Activated effector memory CD4-positive, alpha-beta T cell treated with Interleukin-2 at 50 U/mL for 16 hours (primary cell): ENCODE measurements at regions not wholly inside any gene's neighbourhood (a gene's known extent, or its start where the extent isn't known, plus 50 kb on each side); places are given as distances from the start of the nearest gene placed in this dataset.

Experiments used
- DNase-seq: peaks from one replicate; pipeline ENCODE4 v3.0.0-alpha.2; 2020

DNA sequence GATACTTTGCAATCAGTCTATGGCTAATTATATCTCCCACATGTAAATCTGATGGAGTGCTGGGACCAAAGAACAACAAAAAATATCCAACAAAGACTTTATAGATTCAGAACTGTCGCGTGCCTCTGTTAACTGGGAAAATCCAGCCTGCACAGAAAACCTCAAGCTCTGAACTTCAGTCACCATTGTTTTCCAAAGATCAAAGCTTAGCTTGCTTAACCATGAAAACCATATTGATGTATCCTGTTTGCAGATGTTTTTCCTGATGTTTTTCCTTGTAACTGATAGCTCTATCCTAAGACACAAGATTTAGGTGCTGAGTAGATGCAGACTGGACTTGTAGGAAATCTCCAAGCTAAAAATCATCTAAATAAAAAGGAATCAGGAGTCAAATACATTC is 163.7 kb downstream of the GXYLT1 start:
- no peak for DNase-seq

DNA sequence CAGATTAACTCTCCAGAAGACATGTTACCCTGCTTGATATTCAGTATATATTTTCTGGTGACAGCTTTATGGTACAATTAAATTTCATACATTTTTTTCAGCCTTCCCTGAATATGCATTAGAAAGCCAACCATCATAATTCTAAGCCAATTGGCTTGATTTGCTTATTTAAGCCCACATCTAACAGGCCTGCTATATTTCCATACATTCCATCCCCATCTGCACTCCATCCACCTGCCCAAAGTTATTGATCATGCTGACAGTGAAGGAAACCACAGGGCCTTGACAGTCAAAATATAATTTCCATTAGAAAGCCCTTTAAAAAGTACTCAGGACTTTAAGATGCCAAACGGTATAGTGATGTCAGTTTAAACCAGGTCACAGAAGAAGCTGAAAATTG is 164.3 kb downstream of the GXYLT1 start:
- no peak for DNase-seq

DNA sequence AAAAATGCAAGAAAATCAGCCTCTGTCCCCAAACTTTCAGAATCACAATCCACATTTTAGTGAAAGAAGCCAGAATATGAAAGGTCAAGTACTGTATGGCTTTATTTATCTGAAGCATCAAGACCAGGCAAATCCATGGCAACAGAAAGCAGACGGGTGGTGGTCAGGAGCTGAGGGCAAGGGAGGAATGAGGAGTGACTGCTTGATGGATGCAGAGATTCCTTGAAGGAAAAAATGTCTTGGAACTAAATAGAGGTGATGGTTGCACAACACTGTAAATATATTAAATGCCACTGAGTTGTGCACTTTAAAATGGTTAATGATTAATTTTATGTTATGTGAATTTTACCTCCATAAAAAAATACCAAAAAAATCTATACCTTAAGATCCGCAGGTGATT is 165.1 kb downstream of the GXYLT1 start:
- no peak for DNase-seq

DNA sequence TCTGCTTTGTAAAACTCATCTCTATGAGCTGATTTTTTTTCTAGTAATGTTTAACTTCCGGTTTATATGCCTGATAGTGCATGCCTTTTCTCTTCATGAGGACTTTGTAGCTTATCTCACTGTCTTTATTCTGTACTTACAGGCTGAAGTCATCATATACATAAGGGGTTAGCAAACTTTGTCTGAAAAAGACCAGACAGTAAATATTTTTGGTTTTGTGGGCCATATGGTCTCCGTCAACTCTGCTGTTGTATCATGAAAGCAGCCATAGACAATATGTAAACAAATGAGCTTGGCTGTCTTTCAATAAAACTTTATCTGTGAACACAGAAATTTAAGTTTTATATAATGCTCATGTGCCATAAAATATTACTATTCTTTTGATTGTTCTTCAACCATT is 172.1 kb downstream of the GXYLT1 start:
- DNase-seq: no peak

DNA sequence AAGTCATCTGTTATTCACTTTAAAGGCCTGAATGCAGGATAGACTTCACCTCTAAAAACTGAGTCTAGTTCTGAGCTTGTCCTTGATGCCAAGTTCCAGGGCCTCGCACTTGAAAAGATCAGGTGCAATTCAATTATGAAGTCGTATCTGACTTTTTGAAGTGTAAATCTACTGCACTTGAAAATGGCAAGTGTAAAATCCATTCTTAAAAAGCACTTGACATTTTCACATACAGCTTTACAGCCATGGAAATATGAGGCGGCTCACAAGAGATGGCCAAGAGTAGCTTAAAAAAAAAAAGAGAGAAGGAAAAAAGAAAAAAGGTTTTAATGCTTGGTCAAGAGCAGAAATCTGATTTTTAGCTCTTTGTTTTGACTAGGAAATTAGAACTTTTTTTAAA is 172.5 kb downstream of the GXYLT1 start:
- DNase-seq: no peak

DNA sequence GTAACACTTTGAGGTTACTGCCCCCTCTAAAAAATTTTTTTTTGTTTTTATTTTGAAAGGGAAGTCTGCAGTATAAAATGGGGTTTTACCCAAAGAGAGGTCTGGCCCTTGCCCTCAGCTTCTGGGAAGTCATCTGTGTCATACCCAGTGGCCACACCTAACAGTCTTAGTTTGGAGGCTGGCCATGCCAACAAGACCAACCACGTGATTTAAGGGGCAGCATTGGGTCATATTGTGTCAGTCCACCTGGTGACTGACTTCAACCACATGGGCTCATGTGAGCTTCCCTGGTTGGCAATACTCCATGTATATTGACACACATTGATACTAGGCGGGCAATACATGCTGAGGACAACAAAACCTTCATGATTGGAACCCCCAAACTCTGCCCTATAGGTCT is 173.9 kb downstream of the GXYLT1 start:
- DNase-seq: no peak

DNA sequence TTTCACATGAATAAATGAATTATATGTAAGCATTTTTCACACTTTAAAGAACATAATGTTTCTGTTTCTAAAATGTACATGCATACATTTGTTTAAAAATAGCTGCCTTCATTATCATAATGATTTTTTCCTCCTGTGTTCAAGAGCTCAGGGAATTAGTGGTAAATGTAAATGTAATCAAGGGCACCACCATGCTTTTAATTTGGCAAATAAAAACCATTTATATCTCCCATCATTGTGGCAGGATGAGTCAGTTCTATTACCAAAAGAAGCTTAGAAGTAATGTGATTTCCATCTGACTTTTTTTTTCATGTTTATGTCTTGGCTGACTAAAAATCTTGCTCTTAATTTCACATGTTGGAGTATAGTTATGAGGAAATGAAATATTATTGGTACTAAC is 176.1 kb downstream of the GXYLT1 start:
- no peak for DNase-seq

DNA sequence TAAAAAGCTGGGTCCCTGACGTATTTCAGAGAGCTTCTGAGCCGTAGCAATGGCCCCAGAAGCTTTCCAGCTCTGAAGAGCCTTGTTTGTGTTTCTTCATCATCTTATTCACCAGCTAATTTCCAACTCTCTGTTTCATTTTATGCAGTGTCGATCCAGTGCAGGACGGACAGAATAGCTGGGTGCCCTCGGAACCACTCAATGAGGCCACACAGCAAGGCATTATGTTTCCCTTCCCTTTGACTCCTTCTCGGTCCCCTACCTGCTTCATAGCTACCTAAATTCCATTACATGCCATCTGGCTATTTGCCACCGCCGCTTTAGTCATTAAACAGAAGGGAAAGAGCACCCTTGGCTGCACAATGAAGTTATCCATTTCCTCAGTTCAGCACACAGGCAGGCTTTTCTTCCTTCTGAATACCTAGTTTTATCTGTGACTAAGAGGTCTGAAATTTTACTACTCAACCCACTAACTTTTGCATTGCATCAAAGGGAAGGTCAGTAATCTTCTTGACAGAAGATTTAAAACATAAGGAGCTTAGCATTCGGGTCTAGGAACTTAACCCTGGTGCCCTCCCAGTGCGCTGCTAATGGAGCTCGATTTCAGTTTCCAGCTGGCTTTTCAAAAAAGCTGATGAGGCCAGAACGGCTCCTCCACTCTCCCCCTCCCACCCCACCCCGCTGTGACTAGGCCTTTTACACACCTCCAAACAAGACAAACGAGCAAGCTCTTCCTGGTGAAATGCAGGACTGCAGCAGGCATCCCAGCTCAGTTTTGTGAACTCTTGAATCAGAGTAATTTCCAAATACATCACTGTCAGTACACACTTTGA is 176.8 kb downstream of the GXYLT1 start:
- no peak for DNase-seq

DNA sequence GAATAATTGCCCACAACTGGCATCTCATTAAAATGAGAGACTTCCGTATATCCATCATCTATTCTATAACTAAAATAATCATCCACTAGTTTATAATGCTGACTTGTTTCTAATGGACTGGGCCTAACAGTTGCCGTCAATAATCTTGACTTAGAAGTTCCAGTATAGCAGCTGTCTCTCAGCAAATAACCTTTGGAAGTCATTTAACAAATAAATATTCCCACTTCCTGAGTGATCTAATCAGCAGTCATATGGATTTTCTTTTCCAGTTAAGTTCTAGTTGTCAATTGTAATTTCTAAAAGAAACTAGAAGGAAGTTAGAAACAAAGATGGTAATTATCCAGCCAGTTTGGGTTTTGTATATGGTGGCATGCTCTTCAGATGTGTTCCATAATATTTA is 177.8 kb downstream of the GXYLT1 start:
- no peak for DNase-seq

DNA sequence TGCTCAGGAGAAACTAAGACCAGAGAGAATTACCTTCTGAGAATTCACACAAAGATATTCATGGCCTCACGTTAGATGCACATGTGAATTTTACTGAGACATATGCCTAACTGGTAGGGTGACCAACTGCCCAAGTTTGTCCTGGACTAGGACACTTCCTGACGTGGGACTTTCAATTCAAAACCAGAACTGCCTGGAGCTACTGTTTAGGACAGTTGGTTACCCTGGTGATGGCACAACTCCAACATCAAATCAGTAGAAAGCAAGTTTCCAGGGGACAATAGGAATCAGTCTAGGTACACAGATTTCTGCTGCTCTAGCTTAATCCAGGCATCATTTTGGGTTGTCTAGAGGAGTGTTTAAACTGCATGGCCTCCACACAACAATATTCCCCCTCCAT is 178.7 kb downstream of the GXYLT1 start:
- no peak for DNase-seq

DNA sequence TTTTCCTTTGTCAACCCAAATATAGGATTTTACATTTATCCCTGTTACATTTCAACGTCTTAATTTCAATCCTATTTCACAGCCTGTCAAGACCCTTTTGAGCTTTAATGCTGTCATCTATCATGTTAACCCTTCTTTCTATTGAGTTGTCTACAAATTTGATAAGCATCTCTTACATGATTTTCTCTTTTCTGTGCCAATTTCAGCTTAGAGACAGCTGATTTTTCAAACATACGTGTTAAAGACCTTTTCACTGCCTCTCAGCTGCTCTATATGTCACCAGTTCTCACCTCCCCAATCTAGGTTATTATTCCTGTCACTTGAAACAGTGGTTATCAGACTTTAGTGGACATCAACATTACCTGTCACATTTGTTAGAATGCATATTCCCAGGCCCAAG is 181.3 kb downstream of the GXYLT1 start:
- DNase-seq: no peak

DNA sequence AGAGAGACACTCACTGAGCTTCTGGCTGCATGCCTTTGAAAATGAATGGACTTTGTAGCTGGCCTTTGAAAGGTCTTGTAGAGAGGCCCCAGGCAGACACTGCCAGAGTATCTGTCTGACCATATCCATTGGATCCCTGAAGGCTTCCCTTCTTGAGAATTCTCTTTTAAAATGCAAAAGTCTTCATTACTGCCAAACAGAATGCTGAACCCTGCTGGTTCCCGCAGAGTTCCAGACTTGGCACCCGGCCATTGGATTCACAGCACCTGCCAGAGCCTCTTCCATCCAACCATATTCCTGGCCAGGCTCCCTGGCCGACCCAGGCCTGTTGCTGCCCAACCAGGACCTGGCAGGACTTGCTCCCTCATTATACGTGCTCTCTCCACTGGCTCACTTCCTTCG is 182.5 kb downstream of the GXYLT1 start:
- DNase-seq: no peak

DNA sequence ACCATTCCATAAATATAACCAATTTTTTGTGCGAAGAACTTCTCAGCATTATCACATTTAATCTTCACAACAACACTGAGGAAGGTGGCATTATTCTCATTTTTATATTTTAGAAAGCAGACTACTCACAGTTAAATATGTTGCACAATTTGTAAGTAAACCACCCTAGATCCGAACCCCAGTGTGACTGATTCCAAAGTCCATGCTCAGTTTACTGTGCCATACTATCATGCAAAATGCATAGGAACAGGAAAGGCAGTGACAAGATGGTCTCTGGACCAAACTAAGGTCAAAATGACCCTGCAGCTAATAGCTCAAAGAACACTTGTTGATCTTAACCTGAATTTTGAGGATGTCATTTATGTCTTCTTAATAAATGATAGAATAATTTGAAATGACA is 185.4 kb downstream of the GXYLT1 start:
- no peak for DNase-seq

DNA sequence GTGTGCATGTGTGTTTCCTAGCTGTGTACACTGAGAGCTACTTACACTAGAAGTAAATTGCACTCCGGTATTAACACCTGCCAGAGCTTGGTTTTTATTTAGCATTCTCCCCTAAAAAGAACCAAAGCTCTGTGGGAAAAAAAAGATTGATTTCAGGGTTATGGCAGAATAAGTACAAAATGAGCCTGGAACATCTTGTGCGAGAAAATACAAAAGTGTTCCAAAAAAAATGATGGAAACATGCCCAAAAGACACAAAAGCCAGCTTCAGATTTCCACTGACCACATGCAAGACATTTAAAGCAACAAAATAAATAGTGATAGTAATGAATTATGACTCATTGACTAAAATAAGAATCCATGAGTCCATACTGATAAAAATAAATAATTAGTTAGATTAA is 188.3 kb downstream of the GXYLT1 start:
- no peak for DNase-seq

DNA sequence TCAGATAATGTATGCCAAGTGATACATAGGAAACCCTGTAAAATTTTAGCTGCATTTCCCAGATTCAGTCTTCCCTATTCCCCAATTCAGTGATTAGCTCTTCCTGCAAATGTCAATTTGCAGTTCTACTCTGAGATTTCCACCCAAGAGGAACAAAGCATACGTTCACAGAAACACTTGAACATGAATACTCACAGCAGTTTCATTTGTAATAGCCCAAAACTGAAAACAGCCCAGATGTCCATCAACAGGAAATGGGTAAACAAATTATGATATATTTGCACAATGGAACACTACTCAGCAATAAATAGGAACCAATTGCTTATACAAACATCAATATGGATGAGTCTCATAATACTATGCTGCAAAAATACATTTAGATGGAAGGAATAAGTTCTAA is 194.2 kb downstream of the GXYLT1 start:
- DNase-seq: no peak

DNA sequence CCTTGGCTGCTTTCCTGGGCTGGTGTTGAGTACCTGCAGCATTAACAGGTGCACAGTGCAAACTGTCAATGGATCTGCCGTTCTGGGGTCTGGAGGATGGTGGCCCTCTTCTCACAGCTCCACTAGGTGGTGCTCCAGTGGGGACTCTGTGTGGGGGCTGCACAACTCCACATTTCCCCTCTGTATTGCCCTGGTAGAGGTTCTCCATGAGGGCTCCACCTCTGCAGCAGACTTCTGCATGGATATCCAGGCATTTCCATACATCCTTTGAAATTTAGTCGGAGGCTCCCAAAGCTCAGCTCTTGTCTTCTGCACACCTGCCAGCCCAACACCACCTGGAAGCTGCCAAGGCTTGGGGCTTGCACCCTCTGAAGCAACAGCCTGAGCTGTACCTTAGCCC is 198.6 kb downstream of the GXYLT1 start:
- DNase-seq: no peak

DNA sequence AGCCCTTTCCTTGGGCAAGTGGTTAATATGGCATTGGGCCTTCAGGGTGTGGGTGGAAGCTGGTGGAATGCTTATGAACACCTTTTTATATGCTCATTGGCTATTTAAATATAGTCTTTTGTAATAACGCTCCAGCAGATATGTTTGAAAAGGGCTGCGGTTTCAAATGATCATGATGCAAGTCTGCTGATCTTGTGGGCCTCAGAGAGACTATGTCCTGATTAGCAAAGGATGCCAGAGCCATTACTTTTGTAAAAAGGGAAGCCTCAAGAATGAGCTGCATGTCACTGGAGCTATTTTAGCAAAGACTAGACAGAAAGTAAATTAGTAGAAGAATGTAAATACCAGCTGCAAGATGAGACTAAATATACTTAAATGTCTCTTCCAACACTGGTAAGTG is 200.5 kb downstream of the GXYLT1 start:
- DNase-seq: no peak

DNA sequence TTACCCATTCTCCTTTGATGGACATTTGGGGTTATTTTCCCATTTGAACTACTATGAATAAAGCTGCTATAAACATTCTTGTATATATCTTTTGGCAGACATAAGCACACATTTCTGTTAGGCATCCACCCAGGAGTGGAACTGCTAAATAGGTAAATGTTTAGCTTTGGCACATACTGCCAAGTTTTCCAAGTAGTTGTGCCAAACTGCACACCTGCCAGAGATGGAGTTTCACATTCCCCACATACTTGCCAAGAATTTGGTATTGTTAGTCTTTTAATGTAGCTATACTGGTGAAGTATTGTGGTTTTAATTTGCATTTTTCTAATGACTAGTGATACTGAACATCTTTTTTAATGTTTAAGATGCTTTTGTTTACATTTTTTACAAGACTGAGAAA is 201.0 kb downstream of the GXYLT1 start:
- no peak for DNase-seq

DNA sequence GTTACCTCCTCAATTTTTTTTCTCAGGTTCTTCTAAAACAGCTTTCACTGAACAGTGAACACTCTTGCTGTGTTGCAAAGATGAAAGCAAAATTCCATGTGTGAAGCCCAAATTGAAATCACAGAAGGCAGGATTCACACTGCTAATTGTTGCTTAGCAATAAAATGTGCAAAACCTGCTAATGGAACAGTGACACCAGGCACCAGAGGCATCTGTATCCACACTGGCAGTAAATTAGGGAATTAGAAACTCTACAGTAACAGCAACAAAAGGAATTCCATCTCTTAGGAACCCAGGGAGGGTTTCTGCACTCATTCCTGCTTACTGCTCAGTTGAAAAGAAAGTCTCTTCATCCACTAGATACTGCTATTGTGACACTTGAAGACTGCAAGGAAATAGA is 202.3 kb downstream of the GXYLT1 start:
- no peak for DNase-seq

DNA sequence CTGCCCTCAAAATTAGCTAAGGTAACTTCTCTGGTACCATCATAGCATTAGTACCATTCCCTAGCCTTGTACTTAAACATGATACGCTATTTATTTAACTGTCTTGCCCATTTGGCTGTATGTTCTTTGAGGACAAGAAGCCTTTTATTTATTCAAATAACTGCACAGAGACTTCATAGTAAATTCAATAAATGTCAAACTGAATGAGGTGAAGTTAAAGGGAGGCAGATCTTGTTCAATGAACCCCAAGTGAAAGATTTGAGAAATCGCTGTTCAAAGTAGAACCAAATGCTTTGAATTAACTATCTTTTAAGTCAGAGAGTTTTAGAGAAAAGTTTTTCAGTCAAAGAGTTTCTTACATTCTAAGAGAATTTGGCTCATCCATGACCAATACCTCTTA is 203.6 kb downstream of the GXYLT1 start:
- DNase-seq: no peak

DNA sequence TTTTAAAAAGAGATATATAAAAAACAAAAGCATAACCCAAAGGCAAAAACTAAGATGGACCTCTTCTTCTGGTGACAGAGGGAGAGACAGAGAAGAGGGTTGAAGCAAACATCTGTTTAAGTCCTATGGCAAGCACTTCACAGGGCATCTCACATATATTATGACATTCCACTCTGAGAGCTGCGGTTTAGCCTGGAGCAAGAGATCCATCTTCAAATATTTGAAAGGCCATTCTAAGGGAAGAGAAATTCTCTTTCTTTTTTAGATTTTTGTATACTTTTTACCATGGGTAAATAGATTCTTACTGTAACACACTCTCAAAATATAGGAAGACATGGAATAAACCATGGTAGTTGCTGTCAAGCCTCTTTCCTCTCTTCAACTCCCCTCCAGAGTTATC is 204.1 kb downstream of the GXYLT1 start:
- DNase-seq: no peak

DNA sequence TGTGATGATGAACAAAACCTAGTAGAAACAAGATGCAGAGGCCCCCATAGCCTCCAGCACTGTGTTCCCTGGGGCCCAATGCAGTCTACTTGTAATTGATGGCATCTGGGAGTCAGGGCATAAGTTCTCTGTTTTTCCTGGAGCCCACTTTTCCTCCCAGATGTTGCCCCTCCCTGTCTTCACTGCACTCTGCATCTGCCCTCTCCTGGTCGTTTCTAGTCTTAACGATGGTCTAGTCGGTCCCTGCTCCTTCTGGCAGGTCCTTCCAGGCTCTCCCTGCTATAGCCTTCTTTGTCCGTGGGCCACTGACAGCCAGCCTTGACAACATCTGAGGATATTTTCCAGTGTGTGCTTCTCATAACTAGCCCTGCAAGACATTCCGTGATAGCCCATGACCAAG is 208.3 kb downstream of the GXYLT1 start:
- no peak for DNase-seq

DNA sequence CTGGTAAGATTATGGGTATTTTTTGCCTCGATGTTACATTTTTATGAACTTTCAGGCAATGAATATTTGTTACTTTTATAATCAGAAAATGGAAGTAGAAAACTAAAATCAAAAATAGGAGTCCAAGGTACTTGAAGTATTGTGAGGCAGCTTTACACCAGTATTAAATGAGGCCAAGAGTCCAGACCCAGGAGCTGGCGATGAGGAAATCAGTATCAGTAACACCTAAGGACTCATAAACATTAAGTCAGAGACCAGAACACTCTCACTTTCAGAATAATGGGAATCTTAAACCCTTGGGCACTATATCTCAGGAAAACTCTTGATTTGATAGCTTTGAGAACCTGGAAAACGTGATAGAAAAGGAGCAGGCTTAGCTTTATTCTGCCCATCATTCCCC is 208.8 kb downstream of the GXYLT1 start:
- no peak for DNase-seq

DNA sequence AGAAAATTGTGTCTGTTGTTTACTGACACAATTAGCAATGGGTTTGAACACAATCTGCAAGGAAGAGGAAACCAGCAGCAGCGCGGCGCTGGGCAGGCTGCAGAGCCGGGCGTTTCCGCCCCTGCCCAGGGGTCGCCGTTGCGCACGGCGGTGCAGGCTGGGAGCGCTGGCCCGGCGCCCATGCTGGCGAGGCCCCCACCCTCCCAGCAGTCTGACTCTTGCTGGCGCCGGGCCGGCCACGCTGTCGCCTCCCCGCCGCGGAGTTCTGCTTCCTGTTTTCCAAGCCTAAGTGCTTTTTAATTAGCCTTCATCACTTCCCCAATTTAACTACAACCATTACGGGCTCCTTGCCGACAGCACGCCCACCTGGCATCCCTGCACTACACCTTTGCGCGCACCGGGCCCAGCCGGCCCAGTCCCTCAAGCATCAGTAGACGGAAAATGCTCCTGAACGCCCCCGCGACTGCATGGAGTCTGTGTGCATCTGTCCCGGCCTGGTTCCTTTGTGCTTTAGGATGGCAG is 212.1 kb downstream of the GXYLT1 start:
- no peak for DNase-seq

DNA sequence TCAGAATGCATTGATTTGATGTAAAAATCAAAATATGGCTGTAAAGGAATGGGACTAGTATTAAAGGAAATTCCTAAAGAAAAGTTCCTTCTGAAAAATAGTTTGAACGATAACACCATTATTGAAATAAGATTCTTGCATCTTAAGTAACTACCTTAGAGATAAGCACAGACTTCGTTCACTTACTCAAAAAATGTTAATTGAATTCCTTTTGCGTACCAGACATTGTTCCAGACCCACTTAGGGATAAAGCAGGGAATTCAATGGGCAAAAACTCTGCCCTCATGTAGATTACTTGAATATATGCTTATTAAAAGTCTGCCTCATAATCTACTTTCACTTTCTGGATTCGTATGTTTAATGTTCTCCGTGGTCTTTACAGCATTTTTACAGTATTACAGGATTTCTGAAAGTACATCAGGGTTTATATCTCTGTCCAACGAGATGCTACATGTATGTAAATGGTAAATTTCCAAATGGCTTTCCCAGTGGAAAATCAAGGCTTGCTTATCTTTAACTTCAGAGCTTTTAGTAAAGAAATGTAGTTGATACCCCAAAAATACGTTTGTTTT is 213.7 kb downstream of the GXYLT1 start:
- DNase-seq: no peak
